Heart right ventricle (tissue), 16 donors: ENCODE measurements at regions not wholly inside any gene's neighbourhood (a gene's known extent, or its start where the extent isn't known, plus 50 kb on each side); places are given as distances from the start of the nearest gene placed in this dataset.

Source experiments
- ATAC-seq, 8 donors: fragments of 200-7000 bp; cut with Tn5 transposase; one replicate each; pipeline ENCODE4 v1.9.1; 2020; ENCODE audit warnings: mild to moderate bottlenecking in 8 of 8, moderate library complexity in 8 of 8, moderate number of reproducible peaks in 1 of 8
- DNase-seq, 2 donors: peaks; one replicate each; pipeline ENCODE4 v3.0.0-alpha.2; 2020
- H3K27ac ChIP-seq, 10 donors: fragments of 200-600 bp; sonication (generic) in 2 of 10; one replicate each; pipeline versions ENCODE4 v1.5.0 to v1.8.0; 2020 to 2022; ENCODE audit warnings: mild to moderate bottlenecking in 3 of 10
- H3K27me3 ChIP-seq, 7 donors: fragments of 200-600 bp; one replicate each; pipeline ENCODE4 v1.8.0; 2021 to 2022; ENCODE audit warnings: mild to moderate bottlenecking in 2 of 7
- H3K36me3 ChIP-seq, 9 donors: fragments of 200-600 bp; sonication (generic) in 1 of 9; one replicate each; pipeline versions ENCODE4 v1.5.0 to v1.8.0; 2020 to 2022; ENCODE audit warnings: mild to moderate bottlenecking in 2 of 9
- H3K4me1 ChIP-seq, 9 donors: fragments of 200-600 bp; sonication (generic) in 1 of 9; one replicate each; pipeline versions ENCODE4 v1.5.0 to v1.8.0; 2020 to 2022; ENCODE audit warnings: mild to moderate bottlenecking in 4 of 9
- H3K4me3 ChIP-seq, 10 donors: fragments of 200-600 bp; sonication (generic) in 2 of 10; one replicate each; pipeline versions ENCODE4 v1.5.0 to v1.8.0; 2020 to 2022; ENCODE audit warnings: mild to moderate bottlenecking in 7 of 10, moderate library complexity in 2 of 10
- H3K9me3 ChIP-seq, 11 donors: fragments of 200-600 bp in 10 of 11; sonication (generic) in 2 of 11; one replicate each; pipeline versions ENCODE4 v1.5.0 to v1.8.0; 2013 to 2022; ENCODE audit warnings: mild to moderate bottlenecking in 2 of 11, control low read depth in 1 of 11, moderate library complexity in 1 of 11
- WGBS, 2 donors: extraction: QIAGEN DNeasy Blood & Tissue Kit; methylation state at CpG; one replicate each; pipeline ENCODE4 v1.1.7; 2013; ENCODE audit warnings: inconsistent platforms in 1 of 2; 5-methylcytosine and 5-hydroxymethylcytosine counted together
- intact Hi-C, 10 donors: fragments of 100-400 bp; cut with DNase I; formaldehyde crosslinking; loops; one replicate each; pipeline versions ENCODE4 v1.11.1 to v1.14.2; 2022
- TF ChIP-seq, protein P1 (sequence below), 9 donors: fragments of 200-600 bp; sonication (generic) in 2 of 9; IDR thresholded peaks; one replicate each; pipeline versions ENCODE4 v1.5.0 to v1.8.0; 2021 to 2022; ENCODE audit warnings: antibody characterized with exemption in 9 of 9, mild to moderate bottlenecking in 5 of 9, moderate library complexity in 1 of 9
- donor health status: Arrhythmogenic right ventricular cardiomyopathy.
- donor health status: ischemic (EF 13 %, LVEDD 7.1; RV severe dilation, severe dysfunction).
- donor health status: healthy with polysubstance abuse.
- donor health status: DM: no; HTN: yes; CAD: no.
- donor health status: DM: no; HTN: no; CAD: no.
- donor health status: ischemic (EF 25% LVEDD 6.9; RV normal size, moderate dysfunction).
- donor health status: ischemic (EF 25% LVEDD 5.7; RV mildly dilated, moderate dysfunction).
- donor health status: healthy.
- donor health status: DM: yes; HTN: yes; CAD: no.
- donor health status: Ischemic cardiomyopathy.
- donor health status: ischemic (EF 35%, LVEDD 5.7; RV mildly dilated, moderate dysfunction).
- donor health status: nonischemic (EF 11% LVEDD 7.7; RV severe dilation, severe dysfunction).
- donor health status: DM: yes; HTN: yes; CAD: no.
- donor health status: PGD.
- donor health status: ischemic (EF 29% LVEDD 5.4; RV normal size, mild dysfunction).
- donor health status: nonischemic (EF 23%, LVEDD 6.1; RV moderate dilation, normal function).

DNA sequence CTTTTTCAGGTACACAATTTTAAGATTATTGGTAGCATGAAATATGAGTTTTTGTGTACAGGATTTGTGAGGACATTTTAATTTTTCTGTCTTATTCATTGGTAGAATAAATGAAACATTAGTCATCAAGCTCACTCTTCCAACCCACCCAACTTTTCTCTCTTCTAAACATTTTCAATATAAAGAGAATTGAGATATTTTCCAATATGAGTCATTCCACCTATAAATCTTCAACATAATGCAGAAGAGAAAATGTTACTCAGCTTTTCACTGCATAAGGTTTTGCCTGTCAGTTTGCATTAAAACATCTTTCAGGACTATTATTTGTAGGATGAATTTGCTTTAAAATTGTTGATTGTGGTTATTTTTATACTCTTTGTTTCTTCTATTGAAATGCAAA lies 330.7 kb downstream of the PCDH20 start:
- H3K36me3 ChIP-seq = no peaks in the 10 kb centered on the region
- H3K9me3 ChIP-seq = no peaks in the 10 kb centered on the region
- ATAC-seq (no peak), DNase-seq (no peak)
- H3K27me3 ChIP-seq = no peaks in the 10 kb centered on the region
- no peak overlapping the region for H3K27ac ChIP-seq
- H3K4me1 ChIP-seq = no peaks in the 10 kb centered on the region
- no peak overlapping the region for H3K4me3 ChIP-seq
- TF ChIP-seq, protein P1, sequence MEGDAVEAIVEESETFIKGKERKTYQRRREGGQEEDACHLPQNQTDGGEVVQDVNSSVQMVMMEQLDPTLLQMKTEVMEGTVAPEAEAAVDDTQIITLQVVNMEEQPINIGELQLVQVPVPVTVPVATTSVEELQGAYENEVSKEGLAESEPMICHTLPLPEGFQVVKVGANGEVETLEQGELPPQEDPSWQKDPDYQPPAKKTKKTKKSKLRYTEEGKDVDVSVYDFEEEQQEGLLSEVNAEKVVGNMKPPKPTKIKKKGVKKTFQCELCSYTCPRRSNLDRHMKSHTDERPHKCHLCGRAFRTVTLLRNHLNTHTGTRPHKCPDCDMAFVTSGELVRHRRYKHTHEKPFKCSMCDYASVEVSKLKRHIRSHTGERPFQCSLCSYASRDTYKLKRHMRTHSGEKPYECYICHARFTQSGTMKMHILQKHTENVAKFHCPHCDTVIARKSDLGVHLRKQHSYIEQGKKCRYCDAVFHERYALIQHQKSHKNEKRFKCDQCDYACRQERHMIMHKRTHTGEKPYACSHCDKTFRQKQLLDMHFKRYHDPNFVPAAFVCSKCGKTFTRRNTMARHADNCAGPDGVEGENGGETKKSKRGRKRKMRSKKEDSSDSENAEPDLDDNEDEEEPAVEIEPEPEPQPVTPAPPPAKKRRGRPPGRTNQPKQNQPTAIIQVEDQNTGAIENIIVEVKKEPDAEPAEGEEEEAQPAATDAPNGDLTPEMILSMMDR (IDR thresholded peaks at IDR 0.05) = no peak
- intact Hi-C loops = no loop called here

DNA sequence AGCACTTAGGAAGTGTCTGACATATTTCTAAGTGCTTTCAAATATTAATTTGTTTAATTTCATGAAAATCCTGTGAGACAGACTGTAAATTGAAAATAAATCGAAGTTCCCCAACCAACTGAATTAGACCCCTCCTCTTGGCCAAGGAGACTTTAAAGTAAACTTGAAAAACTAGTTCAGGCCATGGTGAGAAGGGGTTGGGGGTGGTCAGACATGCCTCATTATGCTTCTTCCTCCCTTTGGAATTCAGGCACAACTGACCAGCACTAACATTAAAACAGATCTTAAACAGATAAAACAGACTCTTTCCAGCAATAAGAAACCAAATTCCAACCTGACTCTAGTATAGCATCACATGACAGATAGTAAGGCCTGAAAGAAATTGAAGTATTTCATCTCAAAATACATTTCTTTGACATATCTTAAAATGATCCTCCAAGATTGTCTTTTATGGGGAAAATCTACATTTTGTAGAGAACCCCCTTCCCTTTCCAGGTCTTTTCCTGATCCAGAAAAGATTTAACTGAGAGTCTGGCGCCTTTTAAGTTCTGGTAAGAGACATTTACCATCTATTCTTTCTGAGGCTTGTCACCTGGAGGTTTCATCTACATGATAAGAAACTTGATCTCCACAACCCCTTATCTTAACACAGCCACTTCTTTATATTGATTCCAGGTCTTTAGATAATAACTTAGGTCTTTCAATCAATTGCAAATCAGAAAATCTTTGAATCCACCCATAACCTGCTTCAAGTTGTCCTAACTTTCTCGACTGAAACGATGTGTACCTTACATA lies 336.5 kb downstream of the PCDH20 start:
- H3K36me3 ChIP-seq = no peaks in the 10 kb centered on the region
- TF ChIP-seq, protein P1 (IDR thresholded peaks at IDR 0.05) = no peak

DNA sequence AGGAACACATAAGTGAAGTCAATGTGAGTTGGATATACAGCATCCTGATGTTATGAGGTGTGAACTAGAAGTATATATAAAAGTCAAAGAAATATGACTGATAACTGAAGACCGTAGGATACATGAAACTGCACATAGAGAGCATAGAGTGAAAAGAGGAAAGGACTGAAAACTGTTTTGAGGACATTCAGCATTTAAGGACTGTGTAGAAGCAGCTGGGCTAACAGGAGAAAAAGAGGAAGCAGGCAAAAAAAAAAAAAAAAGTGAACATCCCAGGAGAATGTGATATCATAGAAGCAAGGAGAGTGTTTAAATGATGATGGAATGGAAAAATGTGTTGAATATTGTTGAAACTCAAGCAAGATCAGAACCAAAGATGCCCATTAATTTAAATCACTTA lies 363.5 kb downstream of the PCDH20 start:
- 68 to 88% methylated on average over 1 of the region's 1 CpG for WGBS, 2 donors
- no peak overlapping the region for H3K27ac ChIP-seq
- H3K4me3 ChIP-seq = no peak overlapping the region
- TF ChIP-seq, protein P1 (IDR thresholded peaks at IDR 0.05) = no peak
- H3K27me3 ChIP-seq = no peaks in the 10 kb centered on the region
- no peak for DNase-seq
- no peaks in the 10 kb centered on the region for H3K36me3 ChIP-seq
- intact Hi-C loops = no loop called here
- no peak for ATAC-seq
- no peaks in the 10 kb centered on the region for H3K4me1 ChIP-seq
- H3K9me3 ChIP-seq = no peaks in the 10 kb centered on the region

More for the DNA sequence above, 336.5 kb downstream of the PCDH20 start:
- Histone ChIP-seq H3K4me1 (no peaks in the 10 kb centered on the region), H3K4me3 (no peak overlapping the region), H3K27me3 (no peaks in the 10 kb centered on the region), H3K9me3 (no peaks in the 10 kb centered on the region), H3K27ac (no peak overlapping the region)
- WGBS, 2 donors = 74 to 83% methylated on average over 4 of the region's 4 CpGs
- intact Hi-C loops = no loop called here
- DNase-seq (no peak), ATAC-seq (no peak)

DNA sequence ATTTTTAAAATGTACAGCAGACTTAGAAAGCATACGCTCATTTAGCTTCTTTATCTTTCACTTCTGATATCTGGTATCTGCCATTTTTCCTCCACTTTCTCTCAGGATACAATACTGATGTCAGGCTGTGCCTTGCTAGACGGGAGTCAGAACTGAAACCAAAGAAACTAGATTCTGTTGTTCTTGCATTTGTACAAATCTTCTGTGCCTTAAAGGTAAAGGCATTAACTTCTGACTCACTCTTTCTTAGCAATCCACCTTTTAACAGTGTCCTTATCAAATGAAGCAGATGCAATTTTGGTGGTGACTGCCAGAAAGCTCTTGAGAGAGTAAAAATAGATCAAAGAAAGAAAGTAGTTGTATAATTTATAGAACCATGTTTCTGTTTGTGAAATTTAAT lies 370.4 kb downstream of the PCDH20 start:
- TF ChIP-seq, protein P1 (IDR thresholded peaks at IDR 0.05) = no peak
- no peaks in the 10 kb centered on the region for H3K27me3 ChIP-seq
- WGBS, 2 donors = 9 to 12% methylated on average over 2 of the region's 2 CpGs
- no peaks in the 10 kb centered on the region for H3K36me3 ChIP-seq
- no peak for DNase-seq
- H3K27ac ChIP-seq = no peak overlapping the region
- H3K4me3 ChIP-seq = peak overlapping the region in 1 of 10 donors; percentile 4
- H3K4me1 ChIP-seq = peaks cover 0 to 6% (median 0%) of the 10 kb centered on the region in 9 donors
- H3K9me3 ChIP-seq = no peaks in the 10 kb centered on the region
- intact Hi-C loops = no loop called here
- ATAC-seq = no peak
